PC-3 (cell line): ENCODE measurements at regions not wholly inside any gene's neighbourhood (a gene's known extent, or its start where the extent isn't known, plus 50 kb on each side); places are given as distances from the start of the nearest gene placed in this dataset.

Experiments
- CTCF ChIP-seq: fragments of 300-600 bp; sonication (generic); conservative IDR thresholded peaks from 2 replicates; pipeline ENCODE4 v1.5.1; 2017; ENCODE audit warnings: antibody characterized with exemption, low read depth, mild to moderate bottlenecking, low read length
- EZH2 ChIP-seq: fragments of 300-600 bp; sonication (generic); IDR thresholded peaks from one replicate; pipeline ENCODE4 v1.6.1; 2017; ENCODE audit warnings: antibody characterized with exemption, mild to moderate bottlenecking, low read length; ENCODE audit not compliant: unreplicated experiment
- EZH2phosphoT487 ChIP-seq: fragments of 300-600 bp; sonication (generic); IDR thresholded peaks from 2 replicates; pipeline ENCODE4 v1.6.1; 2018; ENCODE audit warnings: mild to moderate bottlenecking, antibody characterized with exemption, low read length, borderline replicate concordance

DNA sequence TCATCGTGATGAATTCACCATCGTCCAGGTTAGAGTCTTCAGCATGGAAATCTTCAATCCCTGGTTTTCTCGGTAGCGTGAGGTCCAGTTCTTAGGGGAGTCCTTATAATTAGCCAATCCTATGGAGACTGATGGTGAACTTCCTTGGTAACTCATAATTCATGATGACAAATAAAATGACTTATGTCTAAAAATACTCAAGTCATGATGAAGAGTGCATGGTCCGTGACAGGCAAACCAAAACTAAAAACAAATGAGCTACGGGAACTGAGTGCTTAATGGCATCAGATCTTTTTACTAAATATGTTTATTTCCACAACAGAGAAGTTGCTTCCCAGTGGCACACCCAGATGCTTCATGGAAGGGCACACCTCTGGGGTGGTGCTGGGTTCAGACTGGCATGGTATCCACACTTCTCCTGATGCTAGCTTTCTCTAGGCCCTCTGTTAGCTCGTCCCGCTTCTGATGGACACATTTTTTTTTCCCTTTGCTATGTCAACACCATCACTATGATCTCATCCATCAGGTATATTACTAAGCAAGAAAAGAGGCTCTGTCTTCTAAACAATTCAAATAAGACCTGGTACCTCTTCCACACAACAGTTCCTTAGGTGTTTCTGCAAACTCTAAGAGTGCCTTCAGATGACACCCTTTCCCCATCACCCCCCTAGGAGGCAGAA is 92.8 kb upstream of the NEDD4L start:
- TF ChIP-seq CTCF: no peak
- TF ChIP-seq EZH2: no peak
- TF ChIP-seq EZH2phosphoT487: no peak
